WTC11 (cell line): ENCODE measurements at regions not wholly inside any gene's neighbourhood (a gene's known extent, or its start where the extent isn't known, plus 50 kb on each side); places are given as distances from the start of the nearest gene placed in this dataset.

Source experiments
- ATAC-seq: fragments of 200-7000 bp; cut with Tn5 transposase; 2 replicates; pipeline ENCODE4 v1.10.0; 2021; ENCODE audit warnings: mild to moderate bottlenecking, moderate library complexity
- CTCF ChIA-PET: fragments of 300-600 bp; sonication (Branson Sonifier 250); formaldehyde crosslinking; loops from one replicate; lab custom pipeline; 2021; ENCODE audit warnings: antibody characterized with exemption; lab: Charles Lee
- POLR2A ChIA-PET: fragments of 350-600 bp; sonication (Branson Sonifier 250); formaldehyde crosslinking; loops from one replicate; lab custom pipeline; 2021; ENCODE audit warnings: antibody characterized with exemption; lab: Charles Lee
- DNase-seq: peaks from one replicate; pipeline ENCODE4 v3.0.0; 2021; ENCODE audit warnings: low spot score
- H3K27ac Mint-ChIP-seq: 2 replicates; pipeline ENCODE4 v1.8.0; 2021; ENCODE audit warnings: mixed read lengths
- H3K27me3 Mint-ChIP-seq: 2 replicates; pipeline ENCODE4 v1.8.0; 2021; ENCODE audit warnings: low read depth, mild to moderate bottlenecking, moderate library complexity, mixed read lengths
- H3K36me3 Mint-ChIP-seq: 2 replicates; pipeline ENCODE4 v1.8.0; 2021; ENCODE audit warnings: mixed read lengths
- H3K4me1 Mint-ChIP-seq: 2 replicates; pipeline ENCODE4 v1.8.0; 2022; ENCODE audit warnings: mixed read lengths
- H3K4me3 Mint-ChIP-seq: 2 replicates; pipeline ENCODE4 v1.8.0; 2021; ENCODE audit warnings: mild to moderate bottlenecking, moderate library complexity, mixed read lengths
- H3K9me3 Mint-ChIP-seq: 2 replicates; pipeline ENCODE4 v1.8.0; 2021; ENCODE audit warnings: mixed read lengths
- ATF1 ChIP-seq: sonication (generic); formaldehyde crosslinking; IDR thresholded peaks from 2 replicates; pipeline ENCODE4 v1.8.1; 2023; ENCODE audit warnings: mild to moderate bottlenecking, moderate library complexity, missing genetic modification reagents
- EMX1 ChIP-seq: fragments of 250-450 bp; sonication (Bioruptor Pico); IDR thresholded peaks from 2 replicates; pipeline ENCODE4 v1.8.0; 2021; ENCODE audit warnings: mild to moderate bottlenecking
- FOXJ3 ChIP-seq: sonication (generic); formaldehyde crosslinking; IDR thresholded peaks from 2 replicates; pipeline ENCODE4 v1.9.0; 2021; ENCODE audit warnings: missing genetic modification reagents, mild to moderate bottlenecking, borderline replicate concordance
- GRHL2 ChIP-seq: fragments of 250-450 bp; sonication (Bioruptor Pico); IDR thresholded peaks from 2 replicates; pipeline ENCODE4 v1.8.0; 2022; ENCODE audit warnings: mild to moderate bottlenecking, moderate library complexity; ENCODE audit not compliant: insufficient replicate concordance, severe bottlenecking
- HMGA2 ChIP-seq: fragments of 250-450 bp; sonication (Bioruptor Pico); IDR thresholded peaks from 2 replicates; pipeline ENCODE4 v1.4.0; 2021; ENCODE audit warnings: mild to moderate bottlenecking, moderate library complexity
- PREB ChIP-seq: sonication (generic); formaldehyde crosslinking; IDR thresholded peaks from 2 replicates; pipeline ENCODE4 v1.8.1; 2022; ENCODE audit warnings: mild to moderate bottlenecking, missing genetic modification reagents, moderate library complexity, borderline replicate concordance
- PRRX2 ChIP-seq: fragments of 250-450 bp; sonication (Bioruptor Pico); IDR thresholded peaks from 2 replicates; pipeline ENCODE4 v1.8.0; 2021; ENCODE audit warnings: mild to moderate bottlenecking
- USF1 ChIP-seq: sonication (generic); formaldehyde crosslinking; IDR thresholded peaks from 2 replicates; pipeline ENCODE4 v1.8.0; 2022; ENCODE audit warnings: mild to moderate bottlenecking, missing genetic modification reagents
- ZNF317 ChIP-seq: sonication (generic); formaldehyde crosslinking; IDR thresholded peaks from 2 replicates; pipeline ENCODE4 v1.8.1; 2023; ENCODE audit warnings: low read depth, mild to moderate bottlenecking, moderate library complexity, missing genetic modification reagents, borderline replicate concordance
- ZNF512 ChIP-seq: sonication (generic); formaldehyde crosslinking; IDR thresholded peaks from 2 replicates; pipeline ENCODE4 v1.8.1; 2022; ENCODE audit warnings: missing genetic modification reagents, borderline replicate concordance
- TF ChIP-seq, protein P1 (sequence below): sonication (generic); formaldehyde crosslinking; conservative IDR thresholded peaks from 2 replicates; pipeline ENCODE4 v1.8.1; 2023; ENCODE audit warnings: mild to moderate bottlenecking, low read depth, missing genetic modification reagents, moderate library complexity
- TF ChIP-seq, protein P2 (sequence below): sonication (generic); formaldehyde crosslinking; IDR thresholded peaks from 2 replicates; pipeline ENCODE4 v1.8.0; 2022; ENCODE audit warnings: mild to moderate bottlenecking, missing genetic modification reagents

GRCh38 chr3:28036599-28037575 is 204.5 kb upstream of the CMC1 start (continued):
- TF ChIP-seq, protein P1, sequence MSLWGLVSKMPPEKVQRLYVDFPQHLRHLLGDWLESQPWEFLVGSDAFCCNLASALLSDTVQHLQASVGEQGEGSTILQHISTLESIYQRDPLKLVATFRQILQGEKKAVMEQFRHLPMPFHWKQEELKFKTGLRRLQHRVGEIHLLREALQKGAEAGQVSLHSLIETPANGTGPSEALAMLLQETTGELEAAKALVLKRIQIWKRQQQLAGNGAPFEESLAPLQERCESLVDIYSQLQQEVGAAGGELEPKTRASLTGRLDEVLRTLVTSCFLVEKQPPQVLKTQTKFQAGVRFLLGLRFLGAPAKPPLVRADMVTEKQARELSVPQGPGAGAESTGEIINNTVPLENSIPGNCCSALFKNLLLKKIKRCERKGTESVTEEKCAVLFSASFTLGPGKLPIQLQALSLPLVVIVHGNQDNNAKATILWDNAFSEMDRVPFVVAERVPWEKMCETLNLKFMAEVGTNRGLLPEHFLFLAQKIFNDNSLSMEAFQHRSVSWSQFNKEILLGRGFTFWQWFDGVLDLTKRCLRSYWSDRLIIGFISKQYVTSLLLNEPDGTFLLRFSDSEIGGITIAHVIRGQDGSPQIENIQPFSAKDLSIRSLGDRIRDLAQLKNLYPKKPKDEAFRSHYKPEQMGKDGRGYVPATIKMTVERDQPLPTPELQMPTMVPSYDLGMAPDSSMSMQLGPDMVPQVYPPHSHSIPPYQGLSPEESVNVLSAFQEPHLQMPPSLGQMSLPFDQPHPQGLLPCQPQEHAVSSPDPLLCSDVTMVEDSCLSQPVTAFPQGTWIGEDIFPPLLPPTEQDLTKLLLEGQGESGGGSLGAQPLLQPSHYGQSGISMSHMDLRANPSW (CRISPR knock-in tag) = no peak
- TF ChIP-seq HMGA2 (CRISPR knock-in tag) (no peak), PREB (CRISPR knock-in tag) (no peak), EMX1 (CRISPR knock-in tag) (no peak)

- Mint-ChIP-seq H3K4me1 (peaks cover 12% of the 10 kb centered on the region), H3K27me3 (no peaks in the 10 kb centered on the region), H3K9me3 (peaks cover 15% of the 10 kb centered on the region), H3K4me3 (no peak overlapping the region), H3K27ac (no peak overlapping the region), H3K36me3 (peaks cover 13% of the 10 kb centered on the region)
- ChIA-PET POLR2A (no interaction called here), CTCF (interaction anchor here (0.6 kb wide), 1 partner anchor 75 kb away, joined by 3 read pairs; no protein-coding TSS in a partner anchor)
- TF ChIP-seq, protein P2, sequence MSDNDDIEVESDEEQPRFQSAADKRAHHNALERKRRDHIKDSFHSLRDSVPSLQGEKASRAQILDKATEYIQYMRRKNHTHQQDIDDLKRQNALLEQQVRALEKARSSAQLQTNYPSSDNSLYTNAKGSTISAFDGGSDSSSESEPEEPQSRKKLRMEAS (CRISPR knock-in tag) = no peak
- TF ChIP-seq USF1 (CRISPR knock-in tag) (no peak), FOXJ3 (CRISPR knock-in tag) (no peak), ZNF512 (no peak), ATF1 (CRISPR knock-in tag) (no peak), ZNF317 (CRISPR knock-in tag) (no peak)
- ATAC-seq = no peak
- no peak for DNase-seq
These were observed 202.2 kb upstream of the CMC1 start for GRCh38 chr3:28039234-28039633.

DNA sequence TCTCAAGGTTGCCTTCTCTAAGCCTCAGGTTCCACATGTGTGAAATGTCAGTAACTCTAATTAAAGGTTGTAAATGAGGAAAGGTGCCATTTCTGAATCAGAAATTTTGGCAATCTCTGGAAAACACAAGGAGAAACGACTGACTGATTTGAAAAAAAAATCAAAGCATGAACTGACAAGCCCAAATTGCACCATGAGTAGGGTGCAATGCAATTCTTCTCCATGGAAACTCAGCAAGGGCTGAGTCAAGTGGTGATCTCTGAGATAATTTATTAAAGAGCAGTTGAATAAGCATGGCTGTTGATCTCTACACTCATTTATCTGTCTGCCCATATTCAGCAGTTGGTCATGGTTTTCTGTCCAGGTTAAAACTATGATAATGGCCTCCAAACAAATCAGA is 201.6 kb upstream of the CMC1 start:
- ChIA-PET POLR2A (no interaction called here), CTCF (no interaction called here)
- TF ChIP-seq PRRX2 (CRISPR knock-in tag) (no peak), GRHL2 (CRISPR knock-in tag) (no peak)
- H3K36me3 Mint-ChIP-seq = peaks cover 9% of the 10 kb centered on the region
- H3K9me3 Mint-ChIP-seq = peaks cover 9% of the 10 kb centered on the region
- no peaks in the 10 kb centered on the region for H3K27me3 Mint-ChIP-seq
- DNase-seq (no peak), ATAC-seq (no peak)
- no peak overlapping the region for H3K27ac Mint-ChIP-seq
- peaks cover 14% of the 10 kb centered on the region for H3K4me1 Mint-ChIP-seq
- H3K4me3 Mint-ChIP-seq = no peak overlapping the region
